GM04504 (cell line): ENCODE measurements at regions not wholly inside any gene's neighbourhood (a gene's known extent, or its start where the extent isn't known, plus 50 kb on each side); places are given as distances from the start of the nearest gene placed in this dataset.

Experiments
- DNase-seq: peaks from one replicate; pipeline ENCODE4 v3.0.0-alpha.2; 2012; ENCODE audit warnings: low read depth

DNA sequence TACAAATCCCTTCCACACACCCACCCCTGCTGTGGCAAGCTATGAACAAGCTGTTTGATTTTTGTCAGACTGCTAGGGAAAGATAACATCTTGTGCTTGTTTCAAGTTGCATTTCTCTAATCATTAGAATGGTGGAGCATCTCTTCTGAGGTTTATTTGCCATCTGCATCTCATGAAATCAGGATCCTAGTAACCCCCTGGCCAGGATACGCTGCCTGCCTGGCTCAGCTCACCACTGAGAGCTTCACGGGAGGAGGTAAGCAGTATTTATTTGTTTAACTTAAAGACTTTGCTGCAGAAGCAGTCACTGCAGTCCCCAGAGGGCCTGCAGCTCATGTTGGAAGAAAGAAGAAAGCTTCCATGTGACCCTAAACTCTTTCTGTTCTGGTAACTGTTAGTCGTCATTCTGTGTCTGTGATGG lies 83.3 kb upstream of the CXCL14 start:
- no peak for DNase-seq

DNA sequence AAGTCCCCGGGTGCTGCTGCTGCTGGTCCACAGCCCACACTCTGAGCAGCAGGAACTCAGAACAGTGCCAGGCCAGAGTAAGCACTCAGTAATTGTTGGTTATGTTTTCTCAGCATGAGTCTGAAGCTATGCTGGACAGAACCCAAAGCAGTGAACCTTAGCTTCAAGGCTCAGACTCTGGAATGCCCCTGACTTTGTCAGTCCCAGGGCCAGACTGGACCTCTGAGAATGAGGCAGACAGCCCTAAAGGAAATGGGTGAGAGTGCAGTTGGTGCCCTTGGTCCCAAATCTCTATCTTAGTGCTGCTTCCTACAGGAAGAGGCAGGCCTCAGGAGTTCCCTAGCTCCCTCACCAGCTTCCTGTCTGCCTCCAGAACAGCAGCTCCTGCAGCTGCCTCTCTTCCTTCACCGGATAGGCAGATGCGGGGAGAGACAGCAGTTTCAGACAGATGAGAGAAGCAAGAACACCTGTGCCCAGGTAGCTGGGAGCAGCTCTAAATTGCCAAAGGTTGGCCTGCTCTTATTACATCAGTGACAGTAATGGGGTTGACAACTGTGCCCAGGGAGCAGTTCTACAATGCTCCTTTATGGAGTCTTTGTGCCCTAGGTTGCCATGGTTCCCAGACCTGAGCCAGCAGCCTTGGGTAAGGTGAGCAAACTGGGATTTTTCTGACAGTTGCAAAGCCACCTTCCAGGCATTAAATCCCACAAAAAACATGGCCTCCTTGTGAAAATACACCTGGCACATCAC lies 82.2 kb upstream of the CXCL14 start:
- no peak for DNase-seq

DNA sequence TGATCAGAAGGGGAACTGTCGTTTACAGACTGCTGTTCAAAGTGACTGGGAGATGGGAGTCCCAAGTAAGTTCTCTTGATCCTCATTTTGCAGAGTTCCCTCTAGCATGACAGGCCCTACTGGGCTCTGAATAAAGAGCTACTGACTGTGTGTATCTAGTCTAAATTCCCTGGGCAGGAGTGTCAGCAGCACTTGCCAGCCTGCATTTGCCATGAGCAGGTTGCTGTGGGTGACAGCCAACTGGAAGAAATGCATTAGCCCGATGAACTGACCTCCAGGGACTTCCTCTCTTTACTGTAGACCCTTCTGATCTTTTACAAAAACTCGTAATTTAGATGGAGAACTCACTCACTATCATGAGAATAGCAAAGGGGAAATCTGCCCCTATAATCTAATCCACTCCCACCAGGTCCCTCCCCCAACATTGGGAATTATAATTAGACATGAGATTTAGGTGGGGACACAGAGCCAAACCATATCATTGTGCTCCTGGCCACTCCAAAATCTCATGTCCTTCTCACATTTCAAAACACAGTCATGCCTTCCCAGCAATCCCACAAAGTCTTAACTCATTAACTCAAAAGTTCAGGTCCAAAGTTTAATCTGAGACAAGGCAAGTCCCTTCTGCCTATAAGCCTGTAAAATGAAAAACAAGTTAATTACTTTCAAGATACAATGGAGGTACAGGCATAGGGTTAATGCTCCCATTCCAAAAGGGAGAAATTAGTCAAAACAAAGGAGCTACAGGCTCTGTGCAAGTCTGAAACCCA lies 78.9 kb upstream of the CXCL14 start:
- DNase-seq: no peak

DNA sequence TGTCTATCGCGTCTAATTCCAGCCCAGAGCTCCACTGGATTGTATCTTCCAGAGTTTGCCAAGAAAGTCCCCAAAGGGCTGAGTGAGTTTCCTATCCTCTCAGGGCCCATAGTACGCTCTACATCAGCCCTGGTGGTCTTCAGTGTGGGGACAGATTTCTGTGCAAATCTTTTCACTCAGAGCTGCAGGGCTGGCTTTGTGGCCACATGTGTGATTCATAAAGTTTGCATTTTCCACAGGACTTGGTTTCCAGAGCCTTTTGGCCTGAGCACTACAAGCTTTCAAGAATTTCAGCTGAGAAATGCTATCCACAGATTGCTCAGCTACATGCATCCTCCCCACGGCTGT lies 76.7 kb upstream of the CXCL14 start:
- no peak for DNase-seq

DNA sequence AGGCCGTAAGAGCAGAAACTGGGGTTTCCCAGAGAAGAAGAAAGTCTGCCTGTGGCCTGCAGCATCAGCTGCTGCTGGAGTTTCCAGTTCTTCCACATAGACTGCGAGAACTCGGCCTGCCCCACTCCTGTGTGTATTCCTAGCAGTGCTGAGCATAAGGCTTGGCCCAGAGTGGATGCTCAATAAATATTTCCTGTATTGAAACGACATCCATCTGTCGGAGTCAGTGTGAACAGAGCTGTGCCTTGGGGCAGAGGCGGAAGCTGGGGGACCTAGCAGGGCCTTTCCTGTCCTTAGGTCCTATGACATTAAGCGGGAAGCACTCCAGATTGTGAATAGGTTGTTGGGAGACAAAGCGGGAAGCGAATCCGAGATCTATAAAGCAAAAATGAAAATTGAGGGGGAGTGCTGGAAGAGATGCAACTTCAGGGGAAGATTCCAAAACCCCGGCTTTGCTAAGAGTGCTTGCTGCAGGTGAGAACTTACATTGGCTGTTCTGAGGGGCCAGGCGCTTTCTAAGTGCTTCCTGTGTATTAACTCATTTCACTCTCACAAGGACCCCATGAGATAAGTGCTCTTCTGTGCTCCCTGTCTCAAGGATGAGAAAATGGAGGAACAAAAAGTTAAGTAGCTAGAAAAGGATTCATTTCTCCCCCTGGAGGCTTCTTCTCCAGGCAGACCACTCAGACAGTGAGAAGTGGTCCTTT lies 76.1 kb upstream of the CXCL14 start:
- no peak for DNase-seq

DNA sequence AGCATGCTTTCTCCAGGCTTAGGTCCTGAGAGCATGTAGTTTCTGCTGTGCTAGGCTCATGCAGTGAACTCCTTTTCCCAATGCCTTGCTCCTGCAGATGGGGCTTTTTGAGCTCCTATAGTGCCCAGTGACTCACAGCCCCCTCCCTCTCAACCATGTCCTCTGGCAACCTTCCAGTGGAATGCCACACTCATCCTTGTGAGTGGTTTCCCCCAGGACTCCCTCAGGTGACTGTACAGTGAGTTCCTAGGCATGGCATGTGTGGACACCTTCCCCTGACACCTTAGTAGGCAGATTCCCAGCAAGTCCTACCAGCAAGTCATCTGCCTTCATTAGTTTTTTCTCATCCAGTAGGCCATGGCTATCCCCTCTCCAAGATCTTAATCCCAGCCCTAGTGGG lies 72.4 kb upstream of the CXCL14 start:
- no peak for DNase-seq

DNA sequence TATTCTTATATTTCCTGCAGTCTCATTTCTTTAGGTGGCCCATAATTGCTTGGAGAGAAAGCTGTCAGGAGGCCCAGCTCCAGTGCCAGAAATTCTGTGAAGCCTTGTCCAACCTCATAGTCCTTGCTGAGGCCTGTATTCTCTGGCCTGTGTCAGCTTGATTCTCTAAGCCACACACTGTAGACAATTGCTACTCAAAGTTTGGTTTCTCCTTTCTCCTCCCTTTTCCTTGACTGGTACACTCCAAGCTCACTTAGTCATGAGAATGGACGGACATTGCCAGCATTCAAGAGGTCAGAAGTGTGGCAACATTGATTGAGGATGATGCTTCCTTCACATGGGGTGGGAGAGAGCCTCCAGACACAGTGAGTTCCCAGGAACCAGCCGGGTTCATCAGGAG lies 71.3 kb upstream of the CXCL14 start:
- DNase-seq: no peak

DNA sequence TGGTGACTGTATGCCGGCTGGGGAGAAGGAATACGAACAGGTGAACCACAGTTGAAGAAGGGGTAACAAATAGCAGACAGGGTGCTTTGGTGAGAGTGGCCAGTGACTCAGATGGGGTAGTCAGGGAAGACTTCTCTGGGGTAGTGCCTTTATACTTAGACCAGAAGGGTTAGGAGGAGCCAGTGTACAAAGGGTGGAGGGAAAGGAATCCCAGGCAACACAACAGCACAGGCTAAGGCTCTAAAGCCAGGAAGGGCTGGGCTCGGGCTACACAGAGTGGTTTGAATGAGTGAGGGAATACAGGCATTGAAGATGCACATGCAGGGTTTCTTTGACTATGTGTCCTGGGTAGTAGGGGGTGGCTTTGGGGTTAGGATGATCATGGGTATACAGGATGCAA lies 70.6 kb upstream of the CXCL14 start:
- DNase-seq: no peak

DNA sequence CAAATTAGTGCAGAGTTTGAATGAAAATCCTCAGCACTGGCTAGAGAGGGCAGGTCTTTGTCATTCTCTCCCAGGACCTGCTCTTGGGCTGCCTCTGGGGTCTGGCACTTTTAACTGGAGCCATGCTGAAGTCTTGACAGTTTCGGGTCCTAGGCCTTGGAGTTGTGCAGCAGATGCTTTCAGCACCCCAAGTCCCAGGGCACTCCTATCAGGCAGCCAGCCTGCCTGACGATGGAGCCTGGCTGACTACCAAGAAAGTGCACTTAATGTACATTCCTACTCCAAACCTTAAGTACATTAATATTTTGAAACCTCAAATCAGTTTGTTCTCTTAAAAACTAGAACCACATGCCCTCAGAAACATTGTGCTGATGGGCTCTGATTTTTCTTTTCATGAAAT lies 69.3 kb upstream of the CXCL14 start:
- DNase-seq: no peak

DNA sequence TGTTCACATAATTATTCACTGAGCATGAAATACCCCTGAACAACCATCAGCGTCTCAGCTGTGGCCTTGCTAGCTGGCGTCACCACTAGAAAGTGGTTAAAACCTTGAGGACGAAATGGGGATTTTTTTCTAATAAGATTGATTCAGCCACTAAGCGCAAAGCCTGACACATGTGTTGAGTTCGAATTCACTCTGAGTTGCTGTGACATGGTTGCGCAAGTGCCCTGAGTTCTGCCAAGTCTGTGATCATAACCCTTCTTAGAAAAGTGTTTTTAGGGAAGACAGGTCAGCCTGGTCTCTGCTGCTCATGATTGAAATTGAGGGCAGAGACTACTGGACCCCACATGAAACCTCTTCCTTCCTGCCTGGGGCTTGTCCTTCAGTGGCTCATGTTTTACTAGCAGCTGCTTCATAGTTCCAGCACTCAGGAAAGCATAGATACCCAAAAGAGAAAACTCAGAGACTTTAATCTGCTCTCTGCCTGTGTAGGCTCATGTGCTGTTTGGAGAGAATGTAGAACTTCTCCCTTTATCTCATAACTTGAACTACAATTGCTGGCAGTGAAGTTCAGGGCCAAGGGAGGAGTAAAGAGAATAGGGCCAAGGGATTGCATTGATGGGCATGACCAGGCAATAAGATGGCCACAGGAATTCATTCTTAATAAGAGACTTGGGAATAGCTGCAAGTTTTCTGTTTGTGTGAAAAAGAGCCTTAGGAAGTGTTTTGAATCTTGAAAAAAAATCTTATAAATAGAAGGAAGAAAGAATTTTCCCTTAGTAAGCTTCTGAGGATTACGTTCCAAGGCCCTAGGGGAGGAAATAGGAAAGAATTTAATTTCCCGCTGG lies 66.8 kb upstream of the CXCL14 start:
- DNase-seq: no peak

DNA sequence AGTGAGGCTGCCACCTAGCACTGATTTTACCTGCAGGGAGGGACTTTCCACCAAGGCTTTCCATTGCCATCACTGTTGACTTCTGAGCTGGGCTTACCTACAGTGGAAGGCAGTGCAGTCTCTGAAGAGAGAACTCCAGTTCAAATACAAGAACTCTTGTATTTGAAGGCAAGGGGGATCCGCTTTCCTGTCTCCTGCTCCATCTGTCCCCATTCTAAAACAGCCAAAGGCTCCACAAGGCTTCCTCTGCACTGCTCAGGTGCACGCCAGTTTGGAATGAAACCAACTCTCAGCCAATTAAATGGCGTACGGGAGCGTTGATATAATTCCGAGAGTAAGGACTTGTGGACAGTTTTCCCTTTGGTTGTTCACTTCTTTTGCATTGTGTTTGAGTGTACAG lies 66.0 kb upstream of the CXCL14 start:
- DNase-seq: no peak

DNA sequence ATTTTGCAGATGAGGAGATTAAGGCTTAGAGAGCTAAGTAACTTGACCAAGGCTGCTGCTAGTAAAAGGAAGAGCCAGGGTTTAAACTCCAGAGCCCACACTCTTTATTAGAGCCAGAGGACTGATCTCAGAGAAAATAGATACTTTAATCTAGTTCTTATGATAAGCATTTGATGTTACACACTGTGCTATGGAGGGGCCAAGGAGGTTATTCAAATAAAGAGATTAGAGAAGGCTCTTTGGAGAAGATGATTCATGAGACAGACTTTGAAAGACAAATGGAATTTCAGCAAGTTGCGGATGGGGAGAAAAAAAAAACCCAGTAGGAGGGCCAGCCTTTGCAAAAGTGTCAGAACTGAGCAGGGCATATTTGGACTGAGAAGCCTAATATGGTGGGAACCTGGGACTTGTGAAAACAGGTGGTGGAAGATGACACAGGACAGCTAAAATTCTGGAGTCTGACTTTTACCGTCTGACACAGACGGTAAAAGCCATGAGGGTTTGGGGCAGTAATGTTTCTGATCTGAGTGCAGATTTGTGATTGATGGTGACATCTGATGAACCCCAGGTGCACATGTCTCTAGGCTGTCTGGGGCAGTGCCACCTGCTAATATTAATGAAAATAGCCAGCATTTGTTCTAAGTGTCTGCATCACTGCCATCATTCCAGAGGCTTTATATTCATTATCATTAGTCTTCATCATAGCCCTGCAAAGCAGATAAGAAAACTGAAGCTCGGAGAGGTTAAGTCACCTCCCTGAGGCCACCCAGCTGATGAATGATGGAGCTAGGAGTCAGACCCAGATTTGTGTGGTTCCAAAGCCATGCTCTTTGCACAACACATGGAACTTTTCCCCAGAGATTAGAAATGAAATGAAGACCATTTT lies 65.3 kb upstream of the CXCL14 start:
- DNase-seq: no peak

DNA sequence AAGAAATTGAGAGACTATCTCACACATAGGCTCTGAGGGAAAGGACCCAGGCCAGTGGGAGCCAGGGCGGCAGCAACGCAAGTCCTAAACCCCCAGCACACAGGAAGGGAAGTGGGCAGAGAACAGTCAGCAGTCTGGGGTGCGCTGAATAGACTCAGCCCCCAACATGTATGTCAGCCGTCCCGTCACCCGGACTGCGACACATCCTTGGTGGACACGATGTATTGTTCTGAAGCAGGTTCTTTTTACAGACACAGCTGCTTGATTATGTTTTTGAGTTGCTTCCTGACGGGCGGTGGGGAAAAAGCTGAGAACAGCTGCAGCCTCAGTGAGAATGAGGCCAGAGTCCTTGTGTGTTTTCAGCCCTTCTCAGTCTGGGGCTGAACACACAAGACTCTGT lies 64.1 kb upstream of the CXCL14 start:
- no peak for DNase-seq

DNA sequence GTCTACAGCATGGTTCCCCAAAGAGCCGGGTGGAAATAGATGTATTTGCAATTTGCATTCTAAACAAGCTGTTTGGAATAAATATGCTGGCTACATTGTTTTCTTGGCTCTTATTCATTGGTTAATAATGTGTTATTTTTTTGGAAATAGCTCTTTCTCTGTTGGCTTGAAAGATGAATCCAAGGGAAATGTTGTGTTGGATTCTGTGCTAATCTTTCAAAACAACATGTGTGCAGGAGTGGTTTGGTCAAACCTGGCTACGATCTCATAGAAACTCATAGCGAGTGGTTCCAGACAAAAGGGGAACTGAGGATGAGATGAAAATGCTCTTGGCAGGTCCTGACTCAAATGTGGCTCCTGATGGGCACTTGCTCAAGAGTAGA lies 63.7 kb upstream of the CXCL14 start:
- no peak for DNase-seq

DNA sequence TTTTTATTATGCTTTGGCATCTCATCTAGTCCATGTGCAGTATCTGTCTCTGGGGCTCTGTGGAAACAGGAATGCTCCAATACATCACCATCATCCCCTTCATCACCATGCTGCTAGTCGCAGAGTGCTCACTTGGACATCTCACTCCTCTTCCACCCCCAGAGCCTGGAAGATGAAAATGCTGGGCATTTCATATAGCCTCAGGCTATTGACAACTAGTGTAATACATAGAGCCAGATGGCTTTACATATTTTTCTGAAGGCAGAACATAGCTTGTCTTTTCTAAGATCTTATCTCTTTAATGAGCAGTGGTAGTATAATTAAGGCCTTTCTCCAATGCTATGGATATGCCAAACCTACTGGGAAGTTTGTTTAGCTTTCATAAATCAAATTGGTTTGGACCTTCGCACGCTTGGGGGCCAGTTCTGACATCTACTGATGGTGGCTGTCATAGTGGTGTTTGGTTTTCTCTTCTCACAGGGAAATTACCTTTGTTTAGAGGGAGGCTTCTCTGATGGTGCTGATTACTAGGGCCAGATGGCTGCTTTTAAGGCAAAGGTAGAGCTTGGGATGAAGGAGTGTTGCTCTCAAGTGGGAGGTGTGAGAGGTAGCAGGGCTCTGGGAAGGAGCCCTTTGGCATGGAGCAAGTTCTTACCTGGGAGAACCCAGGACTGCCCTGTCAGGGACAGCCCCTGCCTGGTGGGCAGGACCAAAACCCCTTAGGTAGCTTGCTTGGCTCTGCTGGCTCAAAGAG lies 63.1 kb upstream of the CXCL14 start:
- DNase-seq: no peak

DNA sequence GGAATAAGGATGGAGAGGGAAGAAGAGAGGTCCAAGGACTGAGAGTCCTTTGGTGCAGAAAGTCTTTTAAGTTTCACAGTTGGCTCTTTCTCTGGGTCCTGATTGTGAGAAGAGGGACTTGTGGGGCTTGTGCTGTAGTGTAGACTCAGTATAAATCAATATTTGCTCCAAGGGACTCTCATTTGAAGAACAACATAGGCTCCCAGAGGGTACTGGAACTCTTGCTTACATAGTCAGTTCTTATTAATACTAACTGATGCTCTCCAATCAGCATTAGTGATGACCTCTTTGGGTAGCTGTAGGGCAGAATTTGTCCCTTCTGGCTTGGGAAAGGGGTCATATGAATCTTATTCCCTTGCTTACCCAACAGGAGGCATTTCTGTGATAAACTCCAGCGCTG lies 62.5 kb upstream of the CXCL14 start:
- no peak for DNase-seq

DNA sequence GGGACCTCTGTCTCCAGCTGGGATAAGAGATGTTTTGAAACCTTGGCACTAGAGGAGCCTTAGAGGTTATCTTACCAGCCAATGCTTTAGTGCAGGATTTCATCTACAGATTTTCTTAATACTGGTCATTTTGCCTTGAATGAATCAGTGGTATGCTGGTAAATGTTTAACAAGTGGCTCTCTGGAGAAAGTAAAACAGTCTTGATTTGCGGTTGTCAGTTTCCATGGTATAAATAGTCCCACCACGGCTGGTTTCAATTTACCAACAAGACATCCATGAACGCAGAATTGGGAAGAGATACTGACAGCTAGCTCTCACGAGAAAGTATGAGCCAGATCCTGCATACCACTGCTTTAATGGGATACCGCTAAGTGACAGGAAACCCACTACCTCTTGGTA lies 56.7 kb upstream of the CXCL14 start:
- no peak for DNase-seq

DNA sequence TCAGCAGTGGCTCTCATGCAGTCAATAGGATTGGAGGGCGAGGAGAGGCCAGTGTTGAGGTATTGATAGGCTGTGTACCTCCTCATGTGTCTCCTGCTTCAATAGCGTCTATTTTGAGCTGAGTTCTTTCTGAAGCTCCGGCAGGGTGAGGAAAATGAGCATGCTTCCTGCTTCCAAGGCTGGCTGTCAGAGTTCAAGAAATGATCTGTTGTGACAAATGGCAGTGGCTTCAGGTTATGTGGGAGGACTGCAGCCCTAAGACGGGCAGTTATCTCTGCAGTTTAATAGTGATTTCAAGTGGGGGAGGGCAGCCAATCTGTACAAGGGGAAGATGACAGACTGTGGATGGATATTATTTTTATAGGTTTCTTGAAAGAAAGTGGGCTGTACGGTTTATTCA lies 54.0 kb upstream of the CXCL14 start:
- DNase-seq: no peak

DNA sequence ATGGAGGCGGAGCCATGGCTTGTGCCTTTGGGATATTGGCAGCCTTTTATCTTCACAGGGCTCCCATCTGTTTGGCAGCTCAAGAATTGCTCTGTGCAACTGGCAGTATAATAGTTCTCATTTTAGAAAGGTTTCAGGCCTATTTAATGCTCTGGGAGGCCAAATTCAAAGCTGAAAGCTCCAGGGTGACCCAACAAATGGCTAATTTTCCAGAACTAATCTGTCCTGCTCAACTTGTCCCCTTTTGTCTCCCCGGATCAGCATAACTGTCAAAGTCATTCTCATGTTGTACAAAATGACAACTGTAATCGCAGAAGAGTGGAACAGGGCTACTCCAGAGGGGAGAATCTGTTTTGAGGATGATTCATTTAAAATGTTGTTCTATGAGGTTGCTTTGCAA lies 52.6 kb upstream of the CXCL14 start:
- DNase-seq: no peak

DNA sequence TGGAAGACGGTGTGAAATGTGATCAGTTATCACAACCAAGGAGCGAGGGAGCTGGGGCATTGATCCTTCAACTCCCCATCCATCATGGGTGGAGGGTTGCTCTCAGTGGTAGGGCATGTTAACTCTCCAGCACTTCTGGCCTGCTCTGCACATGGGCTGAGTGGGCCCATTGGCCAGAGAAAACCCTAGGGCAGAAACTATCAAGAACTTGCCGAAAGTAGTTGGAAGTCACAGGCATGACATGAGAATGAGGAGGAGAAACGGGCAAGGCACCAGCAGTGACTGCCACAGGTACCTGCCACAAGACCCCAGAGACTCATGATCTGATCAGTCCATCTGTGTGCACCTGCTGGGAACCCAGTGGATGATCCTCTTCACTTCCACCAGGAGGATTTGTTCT lies 50.9 kb upstream of the CXCL14 start:
- DNase-seq: no peak
